Prostate gland (tissue), 2 donors: ENCODE measurements at regions not wholly inside any gene's neighbourhood (a gene's known extent, or its start where the extent isn't known, plus 50 kb on each side); places are given as distances from the start of the nearest gene placed in this dataset.

Experiments
- DNase-seq: peaks from one replicate; pipeline ENCODE4 v3.0.0-alpha.2; 2019; ENCODE audit warnings: low spot score
- H3K27ac ChIP-seq, 2 donors: fragments of 200-600 bp; sonication (generic); 2 replicates each; pipeline ENCODE4 v1.5.1; 2017 to 2019
- H3K27me3 ChIP-seq: fragments of 200-600 bp; sonication (generic); replicated peaks from 2 replicates; pipeline ENCODE4 v1.5.1; 2019; ENCODE audit not compliant: insufficient read depth
- H3K36me3 ChIP-seq, 2 donors: fragments of 200-600 bp; sonication (generic); 1 replicate in 1 of 2; 2 replicates in 1 of 2; pipeline versions ENCODE4 v1.5.1 to v1.8.1; 2017 to 2019
- H3K4me1 ChIP-seq: fragments of 200-600 bp; sonication (generic); replicated peaks from 2 replicates; pipeline ENCODE4 v1.5.1; 2019
- H3K4me3 ChIP-seq, 2 donors: fragments of 200-600 bp; sonication (generic); 2 replicates each; pipeline ENCODE4 v1.5.1; 2017 to 2019
- H3K9me3 ChIP-seq: fragments of 200-600 bp; sonication (generic); 2 replicates; pipeline ENCODE4 v1.5.1; 2017
- CTCF ChIP-seq, 4 experiments: fragments of 200-600 bp in 2 of 4; fragments of 450-650 bp in 2 of 4; sonication (generic) in 2 of 4; IDR thresholded peaks; 1 replicate in 3 of 4; 2 replicates in 1 of 4; pipeline ENCODE4 v1.5.1; 2016 to 2019; ENCODE audit warnings: antibody characterized with exemption in 4 of 4, mild to moderate bottlenecking in 2 of 4, moderate library complexity in 2 of 4
- POLR2A ChIP-seq: fragments of 450-650 bp; IDR thresholded peaks from one replicate; pipeline ENCODE4 v1.6.1; 2016; ENCODE audit warnings: antibody characterized with exemption, mild to moderate bottlenecking
- POLR2AphosphoS5 ChIP-seq: sonication (generic); formaldehyde crosslinking; IDR thresholded peaks from one replicate; pipeline ENCODE4 v1.6.1; 2017; ENCODE audit warnings: antibody characterized with exemption
- WGBS: methylation state at CpG from one replicate; pipeline ENCODE4 v1.1.5; 2018; 5-methylcytosine and 5-hydroxymethylcytosine counted together
- intact Hi-C: fragments of 100-400 bp; cut with DNase I; formaldehyde crosslinking; loops from one replicate; pipeline ENCODE4 v1.14.2; 2022

DNA sequence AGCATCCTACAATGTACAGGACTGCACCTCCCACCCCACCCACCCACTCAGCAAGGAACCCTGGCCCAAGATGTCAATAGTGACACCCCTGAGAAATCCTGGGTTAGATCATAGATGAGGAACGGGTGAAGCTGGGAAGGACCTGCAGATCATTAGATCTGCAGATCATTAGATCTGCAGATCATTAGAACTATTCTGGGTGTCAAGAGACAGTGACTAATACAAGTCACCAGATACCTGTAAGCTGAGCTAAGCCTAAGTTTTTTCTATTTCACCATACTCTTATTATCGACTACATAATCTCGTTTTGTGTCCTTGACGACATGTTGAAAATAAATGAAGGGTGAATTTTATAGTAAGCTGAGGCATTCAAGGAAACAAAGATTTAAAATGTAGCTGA is 325.7 kb downstream of the DUSP10 start:
- 89% methylated on average over 4 of the region's 4 CpGs for WGBS

DNA sequence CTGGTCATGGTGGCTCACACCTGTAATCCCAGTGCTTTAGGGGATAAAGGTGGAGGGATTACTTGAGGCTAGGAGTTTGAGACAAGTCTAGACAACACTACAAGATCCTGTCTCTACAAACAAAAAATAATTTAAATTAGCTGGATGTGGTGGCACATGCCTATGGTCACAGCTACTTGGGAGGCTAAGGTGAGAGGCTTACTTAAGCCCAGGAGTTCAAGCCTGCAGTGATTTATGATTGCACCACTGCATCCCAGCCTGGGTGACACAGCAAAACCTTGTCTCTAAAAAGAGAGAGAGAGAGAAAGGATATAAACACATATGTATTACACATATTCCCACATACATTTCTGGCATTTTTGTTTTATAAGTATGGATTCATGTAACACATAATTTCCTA is 325.2 kb downstream of the DUSP10 start:
- Histone ChIP-seq H3K4me1 (no peaks in the 10 kb centered on the region), H3K27ac (no peak overlapping the region), H3K9me3 (no peaks in the 10 kb centered on the region), H3K27me3 (no peaks in the 10 kb centered on the region), H3K36me3 (no peaks in the 10 kb centered on the region), H3K4me3 (no peak overlapping the region)
- no peak for DNase-seq
- TF ChIP-seq CTCF (IDR thresholded peaks at IDR 0.05): no peak
- no peak for TF ChIP-seq POLR2AphosphoS5
- no peak for TF ChIP-seq POLR2A
- intact Hi-C loops: no loop called here

More for the DNA sequence above, 325.7 kb downstream of the DUSP10 start:
- no peaks in the 10 kb centered on the region for H3K9me3 ChIP-seq
- TF ChIP-seq POLR2AphosphoS5 (no peak), POLR2A (no peak), CTCF (IDR thresholded peaks at IDR 0.05) (no peak)
- no peaks in the 10 kb centered on the region for H3K27me3 ChIP-seq
- intact Hi-C loops: no loop called here
- H3K4me3 ChIP-seq: no peak overlapping the region
- no peaks in the 10 kb centered on the region for H3K36me3 ChIP-seq
- no peak overlapping the region for H3K27ac ChIP-seq
- no peak for DNase-seq
- no peaks in the 10 kb centered on the region for H3K4me1 ChIP-seq

DNA sequence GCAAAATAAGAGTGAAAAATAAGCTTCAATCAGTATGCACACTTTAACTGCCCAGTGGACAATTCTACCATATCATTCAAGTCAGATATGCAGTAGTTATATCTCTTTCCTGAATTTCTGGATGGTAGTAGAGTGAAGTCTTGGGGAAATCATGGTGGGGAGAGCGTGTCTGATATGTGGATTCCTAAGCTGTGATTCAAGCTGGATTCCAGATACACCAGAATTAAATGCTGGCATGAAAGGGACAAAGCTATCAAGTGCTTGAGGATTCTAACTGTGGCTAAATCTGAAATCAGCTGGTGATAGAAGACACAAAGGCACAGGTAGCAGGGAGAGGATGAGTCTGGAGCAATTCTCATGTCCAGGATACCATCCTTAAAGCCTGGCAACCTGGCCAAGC is 323.5 kb downstream of the DUSP10 start:
- DNase-seq: no peak
- H3K4me1 ChIP-seq: no peaks in the 10 kb centered on the region
- intact Hi-C loops: no loop called here
- H3K27me3 ChIP-seq: no peaks in the 10 kb centered on the region
- no peak for TF ChIP-seq POLR2AphosphoS5
- TF ChIP-seq POLR2A: no peak
- no peak for TF ChIP-seq CTCF (IDR thresholded peaks at IDR 0.05)
- H3K27ac ChIP-seq: no peak overlapping the region
- H3K9me3 ChIP-seq: no peaks in the 10 kb centered on the region
- WGBS: 100% methylated on average over 1 of the region's 1 CpG
- no peak overlapping the region for H3K4me3 ChIP-seq
- H3K36me3 ChIP-seq: no peaks in the 10 kb centered on the region

- Histone ChIP-seq H3K4me1 (no peaks in the 10 kb centered on the region), H3K36me3 (no peaks in the 10 kb centered on the region), H3K27ac (no peak overlapping the region), H3K4me3 (no peak overlapping the region), H3K9me3 (no peaks in the 10 kb centered on the region), H3K27me3 (no peaks in the 10 kb centered on the region)
- intact Hi-C loops: no loop called here
- WGBS: 53% methylated on average over 3 of the region's 3 CpGs
- TF ChIP-seq POLR2A (no peak), POLR2AphosphoS5 (no peak), CTCF (IDR thresholded peaks at IDR 0.05) (no peak)
- no peak for DNase-seq
These were observed 322.3 kb downstream of the DUSP10 start for GRCh38 chr1:221419513-221420095.

DNA sequence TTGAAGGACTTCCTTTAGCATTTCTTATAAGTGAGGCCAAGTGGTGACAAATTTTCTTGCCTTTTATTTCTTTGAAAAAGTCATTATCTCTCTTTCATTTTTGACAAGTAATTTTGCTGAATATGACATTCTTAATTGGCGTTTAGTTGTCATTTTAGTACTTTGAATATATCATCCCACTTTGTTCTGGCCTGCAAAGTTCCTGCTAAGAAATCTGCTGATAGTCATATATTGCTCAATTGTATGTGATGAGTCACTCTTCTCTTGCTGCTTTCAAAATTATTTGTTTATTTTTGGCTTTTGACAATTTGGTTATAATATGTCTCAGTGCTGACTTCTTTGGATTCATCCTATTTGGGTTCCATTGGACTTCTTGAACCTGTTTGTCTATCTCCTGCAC is 312.6 kb downstream of the DUSP10 start:
- Histone ChIP-seq H3K4me1 (no peaks in the 10 kb centered on the region), H3K4me3 (no peak overlapping the region), H3K27me3 (no peaks in the 10 kb centered on the region), H3K27ac (no peak overlapping the region), H3K36me3 (no peaks in the 10 kb centered on the region), H3K9me3 (no peaks in the 10 kb centered on the region)
- WGBS: 93% methylated on average over 1 of the region's 1 CpG
- intact Hi-C loops: no loop called here
- DNase-seq: no peak
- TF ChIP-seq POLR2AphosphoS5 (no peak), POLR2A (no peak), CTCF (IDR thresholded peaks at IDR 0.05) (no peak)
